ENCODE measurements at regions not wholly inside any gene's neighbourhood (a gene's known extent, or its start where the extent isn't known, plus 50 kb on each side); places are given as distances from the start of the nearest gene placed in this dataset.
A peak's percentile ranks its signal among the peaks of the same experiment; 100 is the strongest.

GRCh38 chr1:4140241-4140640, 240.2 kb upstream of the C1orf174 start:
- no peak for DNase-seq

GRCh38 chr1:4140821-4141220, 240.7 kb upstream of the C1orf174 start:
- DNase-seq, result no peak

- no peak for DNase-seq
Observed at GRCh38 chr1:4144349-4144971, 244.4 kb upstream of the C1orf174 start.

GRCh38 chr1:4146101-4146500, 246.0 kb upstream of the C1orf174 start:
- DNase-seq, result no peak

GRCh38 chr1:4146614-4147013, 246.5 kb upstream of the C1orf174 start:
- no peak for DNase-seq

GRCh38 chr1:4147509-4147908, 247.4 kb upstream of the C1orf174 start:
- no peak for DNase-seq

GRCh38 chr1:4149281-4149680, 249.2 kb upstream of the C1orf174 start:
- no peak for DNase-seq

- peak; percentile 35 for DNase-seq
Observed at GRCh38 chr1:4149831-4150230, 249.8 kb upstream of the C1orf174 start.

GRCh38 chr1:4150262-4150661, 250.2 kb upstream of the C1orf174 start:
- DNase-seq, result no peak

GRCh38 chr1:4152266-4152665, 252.2 kb upstream of the C1orf174 start:
- no peak for DNase-seq

- DNase-seq, result no peak
Observed at GRCh38 chr1:4153571-4153970, 253.5 kb upstream of the C1orf174 start.

- no peak for DNase-seq
Observed at GRCh38 chr1:4156241-4156973, 256.3 kb upstream of the C1orf174 start.

- no peak for DNase-seq
Observed at GRCh38 chr1:4160181-4160580, 260.1 kb upstream of the C1orf174 start.

GRCh38 chr1:4161366-4162006, 261.4 kb upstream of the C1orf174 start:
- peak; percentile 48 for DNase-seq

GRCh38 chr1:4164965-4165364, 264.9 kb upstream of the C1orf174 start:
- DNase-seq, result no peak

- no peak for DNase-seq
Observed at GRCh38 chr1:4165686-4166300, 265.7 kb upstream of the C1orf174 start.

- DNase-seq, result no peak
Observed at GRCh38 chr1:4166713-4167112, 266.6 kb upstream of the C1orf174 start.

GRCh38 chr1:4169991-4170390, 269.9 kb upstream of the C1orf174 start:
- no peak for DNase-seq

- no peak for DNase-seq
Observed at GRCh38 chr1:4170548-4171340, 270.7 kb upstream of the C1orf174 start.

- DNase-seq, result peak; percentile 65
Observed at GRCh38 chr1:4171480-4172450, 271.7 kb upstream of the C1orf174 start.
